Mesendoderm (in vitro differentiated cells): ENCODE measurements at regions not wholly inside any gene's neighbourhood (a gene's known extent, or its start where the extent isn't known, plus 50 kb on each side); places are given as distances from the start of the nearest gene placed in this dataset.

Source experiments
- DNase-seq: peaks from one replicate; pipeline ENCODE4 v3.0.0; 2013
- H2AK5ac ChIP-seq: 2 replicates; pipeline ENCODE4 v1.6.1; 2013; ENCODE audit warnings: low read length, inconsistent platforms
- H2BK120ac ChIP-seq: 2 replicates; pipeline ENCODE4 v1.6.1; 2013; ENCODE audit warnings: low read depth, mild to moderate bottlenecking, low read length, moderate library complexity, mixed read lengths
- H2BK15ac ChIP-seq: replicated peaks from 2 replicates; pipeline ENCODE4 v1.6.1; 2013; ENCODE audit warnings: low read depth, mild to moderate bottlenecking, moderate library complexity
- H2BK5ac ChIP-seq: 2 replicates; pipeline ENCODE4 v1.6.1; 2013; ENCODE audit warnings: low read length, inconsistent platforms
- H3K18ac ChIP-seq: 2 replicates; pipeline ENCODE4 v1.6.1; 2013; ENCODE audit warnings: mild to moderate bottlenecking, low read length, mixed read lengths
- H3K23ac ChIP-seq: one replicate; pipeline ENCODE4 v1.6.1; 2013; ENCODE audit warnings: low read length
- H3K27ac ChIP-seq: 2 replicates; pipeline ENCODE4 v1.5.1; 2013; ENCODE audit warnings: low read depth, mild to moderate bottlenecking, inconsistent platforms, low read length, moderate library complexity
- H3K27me3 ChIP-seq: 2 replicates; pipeline ENCODE4 v1.6.1; 2013; ENCODE audit warnings: low read length, control low read depth, mild to moderate bottlenecking, inconsistent platforms; ENCODE audit not compliant: insufficient read depth, poor library complexity
- H3K36me3 ChIP-seq: 2 replicates; pipeline ENCODE4 v1.6.1; 2013; ENCODE audit warnings: low read length, inconsistent platforms; ENCODE audit not compliant: control insufficient read depth, insufficient read depth
- H3K4ac ChIP-seq: one replicate; pipeline ENCODE4 v1.6.1; 2013; ENCODE audit warnings: low read depth, mild to moderate bottlenecking, low read length, moderate library complexity
- H3K4me1 ChIP-seq: 2 replicates; pipeline ENCODE4 v1.6.1; 2013; ENCODE audit warnings: low read depth, low read length, inconsistent platforms; ENCODE audit not compliant: control insufficient read depth
- H3K4me2 ChIP-seq: 2 replicates; pipeline ENCODE4 v1.6.1; 2013; ENCODE audit warnings: low read length
- H3K4me3 ChIP-seq: 2 replicates; pipeline ENCODE4 v1.5.1; 2013; ENCODE audit warnings: mild to moderate bottlenecking, low read length
- H3K56ac ChIP-seq: one replicate; pipeline ENCODE4 v1.6.1; 2013; ENCODE audit warnings: low read length
- H3K79me1 ChIP-seq: 2 replicates; pipeline ENCODE4 v1.6.1; 2013; ENCODE audit warnings: low read length, inconsistent platforms
- H3K79me2 ChIP-seq: 2 replicates; pipeline ENCODE4 v1.6.1; 2013; ENCODE audit warnings: mild to moderate bottlenecking, low read length; ENCODE audit not compliant: control insufficient read depth, insufficient read depth
- H3K9ac ChIP-seq: 2 replicates; pipeline ENCODE4 v1.6.1; 2013; ENCODE audit warnings: low read length, inconsistent platforms
- H4K5ac ChIP-seq: one replicate; pipeline ENCODE4 v1.6.1; 2013; ENCODE audit warnings: low read length
- H4K8ac ChIP-seq: one replicate; pipeline ENCODE4 v1.6.1; 2013; ENCODE audit warnings: low read depth, mild to moderate bottlenecking, control low read depth, low read length, moderate library complexity
- WGBS: extraction: QIAGEN DNeasy Blood & Tissue Kit; methylation state at CpG from one replicate; pipeline ENCODE4 v1.1.7; 2013; ENCODE audit warnings: low lambda C conversion rate, missing lambda C conversion rate; ENCODE audit not compliant: insufficient coverage; ENCODE audit errors: extremely low coverage; 5-methylcytosine and 5-hydroxymethylcytosine counted together

DNA sequence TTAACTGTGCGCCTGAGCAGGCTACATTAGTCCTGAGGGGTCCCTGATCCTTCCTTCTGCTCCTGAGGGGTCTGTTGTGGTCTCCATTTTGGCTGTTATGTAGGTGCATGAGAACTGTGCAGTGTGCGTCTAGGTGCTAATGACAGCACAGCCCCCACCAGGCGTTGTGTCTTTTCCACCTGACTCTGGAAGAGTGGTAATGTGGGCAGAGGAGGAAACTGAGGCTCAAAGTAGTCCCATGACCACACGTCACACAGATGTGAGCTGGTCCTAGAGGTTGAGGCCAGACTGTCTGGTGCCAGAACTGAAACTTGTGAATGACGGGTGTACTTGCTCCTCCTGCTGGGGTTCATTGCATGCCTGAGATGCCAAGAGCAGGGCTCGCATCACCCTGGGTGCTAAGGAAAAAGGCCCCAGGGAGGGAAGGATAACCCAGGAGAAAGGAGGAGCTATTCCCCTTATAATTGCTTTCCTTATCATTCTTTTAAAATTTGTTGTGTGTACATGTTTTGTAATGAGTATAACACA, 111.8 kb downstream of the SLC25A47 start:
- Histone ChIP-seq H3K4me2 (no peak overlapping the region), H3K18ac (no peak overlapping the region), H3K79me2 (no peaks in the 10 kb centered on the region), H2AK5ac (no peak overlapping the region), H4K8ac (no peak overlapping the region), H3K27me3 (no peaks in the 10 kb centered on the region), H2BK15ac (no peak overlapping the region), H3K36me3 (no peaks in the 10 kb centered on the region), H3K56ac (no peak overlapping the region), H3K23ac (no peak overlapping the region), H3K4ac (no peak overlapping the region), H3K27ac (no peak overlapping the region), H3K79me1 (no peaks in the 10 kb centered on the region), H3K4me1 (no peaks in the 10 kb centered on the region), H4K5ac (no peak overlapping the region), H3K9ac (no peak overlapping the region), H3K4me3 (no peak overlapping the region), H2BK5ac (no peak overlapping the region), H2BK120ac (no peak overlapping the region)
- WGBS = no CpG with 5 or more reads among the region's 6 CpGs
- no peak for DNase-seq

DNA sequence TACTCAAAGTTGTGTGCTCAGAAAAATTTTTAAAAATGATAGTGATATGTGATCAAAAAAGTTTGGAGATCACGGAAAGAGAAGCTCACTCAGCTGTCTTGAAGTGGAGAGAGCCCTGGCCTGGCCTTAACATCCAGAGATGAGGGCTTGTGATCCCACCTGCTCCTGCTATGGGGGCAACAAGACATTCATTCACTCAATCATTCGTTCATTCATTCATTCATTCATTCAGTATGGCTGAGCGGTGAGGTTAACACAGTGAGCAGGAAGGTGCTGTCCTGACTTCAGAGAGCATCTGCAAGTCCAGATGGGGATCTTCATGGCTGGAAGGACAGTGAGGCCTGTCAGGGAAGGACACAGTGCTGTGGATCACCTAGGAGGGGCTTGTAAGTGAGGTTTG, 112.3 kb downstream of the SLC25A47 start:
- H3K27ac ChIP-seq = no peak overlapping the region
- H3K4me3 ChIP-seq = no peak overlapping the region
- no peak overlapping the region for H2AK5ac ChIP-seq
- H3K56ac ChIP-seq = no peak overlapping the region
- no peaks in the 10 kb centered on the region for H3K4me1 ChIP-seq
- no peaks in the 10 kb centered on the region for H3K36me3 ChIP-seq
- no peak overlapping the region for H3K4ac ChIP-seq
- no peak overlapping the region for H3K9ac ChIP-seq
- no peak overlapping the region for H2BK5ac ChIP-seq
- no peaks in the 10 kb centered on the region for H3K79me2 ChIP-seq
- no peak overlapping the region for H3K23ac ChIP-seq
- no peaks in the 10 kb centered on the region for H3K79me1 ChIP-seq
- H3K27me3 ChIP-seq = no peaks in the 10 kb centered on the region
- no CpG with 5 or more reads among the region's 3 CpGs for WGBS
- H3K18ac ChIP-seq = no peak overlapping the region
- no peak overlapping the region for H4K8ac ChIP-seq
- no peak overlapping the region for H3K4me2 ChIP-seq
- H2BK120ac ChIP-seq = no peak overlapping the region
- no peak for DNase-seq
- no peak overlapping the region for H4K5ac ChIP-seq
- H2BK15ac ChIP-seq = no peak overlapping the region

GRCh38 chr14:100436745-100437406, 113.7 kb downstream of the SLC25A47 start:
- H3K27ac ChIP-seq = no peak overlapping the region
- H3K4me3 ChIP-seq = no peak overlapping the region
- no peak overlapping the region for H3K18ac ChIP-seq
- no peak overlapping the region for H2BK120ac ChIP-seq
- no peak overlapping the region for H3K23ac ChIP-seq
- H3K36me3 ChIP-seq = no peaks in the 10 kb centered on the region
- H2AK5ac ChIP-seq = no peak overlapping the region
- H3K9ac ChIP-seq = no peak overlapping the region
- H3K4ac ChIP-seq = no peak overlapping the region
- H3K56ac ChIP-seq = no peak overlapping the region
- H3K79me1 ChIP-seq = no peaks in the 10 kb centered on the region
- no peak overlapping the region for H2BK15ac ChIP-seq
- no peak overlapping the region for H3K4me2 ChIP-seq
- H3K79me2 ChIP-seq = no peaks in the 10 kb centered on the region
- H3K4me1 ChIP-seq = no peaks in the 10 kb centered on the region
- no peak overlapping the region for H2BK5ac ChIP-seq
- no peak overlapping the region for H4K5ac ChIP-seq
- no peak overlapping the region for H4K8ac ChIP-seq
- no CpG with 5 or more reads among the region's 7 CpGs for WGBS
- H3K27me3 ChIP-seq = no peaks in the 10 kb centered on the region
- DNase-seq = no peak

DNA sequence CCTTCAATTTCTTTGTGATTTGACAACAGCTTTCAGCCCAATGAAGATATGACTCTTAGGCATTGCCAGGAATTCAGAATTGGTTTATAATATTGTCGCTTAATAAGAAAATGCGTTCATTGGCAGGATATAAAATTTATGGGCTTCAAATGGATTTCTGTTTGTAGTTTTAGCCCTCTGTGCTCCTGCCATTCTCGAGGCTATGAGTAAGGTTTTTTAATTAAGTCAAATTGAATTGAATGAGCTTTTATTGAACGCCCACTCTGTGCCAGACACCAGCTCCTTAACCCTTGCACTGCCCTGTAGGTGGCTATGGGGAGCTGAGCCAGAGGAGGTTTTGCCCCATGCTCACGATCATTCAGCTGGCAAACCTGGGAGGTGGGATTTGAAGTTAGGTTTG, 115.1 kb downstream of the SLC25A47 start:
- no peak overlapping the region for H4K8ac ChIP-seq
- no CpG with 5 or more reads among the region's 5 CpGs for WGBS
- no peaks in the 10 kb centered on the region for H3K79me2 ChIP-seq
- no peaks in the 10 kb centered on the region for H3K4me1 ChIP-seq
- H2BK5ac ChIP-seq = no peak overlapping the region
- H3K23ac ChIP-seq = no peak overlapping the region
- DNase-seq = no peak
- H3K4me3 ChIP-seq = no peak overlapping the region
- no peak overlapping the region for H3K4me2 ChIP-seq
- H3K56ac ChIP-seq = no peak overlapping the region
- no peak overlapping the region for H4K5ac ChIP-seq
- no peaks in the 10 kb centered on the region for H3K79me1 ChIP-seq
- no peak overlapping the region for H3K18ac ChIP-seq
- no peak overlapping the region for H2BK15ac ChIP-seq
- no peaks in the 10 kb centered on the region for H3K27me3 ChIP-seq
- no peak overlapping the region for H2BK120ac ChIP-seq
- H3K4ac ChIP-seq = no peak overlapping the region
- H3K9ac ChIP-seq = no peak overlapping the region
- H3K36me3 ChIP-seq = no peaks in the 10 kb centered on the region
- no peak overlapping the region for H2AK5ac ChIP-seq
- H3K27ac ChIP-seq = no peak overlapping the region

- Histone ChIP-seq H3K27ac (no peak overlapping the region), H3K4me2 (no peak overlapping the region), H4K5ac (no peak overlapping the region), H3K56ac (no peak overlapping the region), H3K27me3 (no peaks in the 10 kb centered on the region), H2BK15ac (no peak overlapping the region), H2BK120ac (no peak overlapping the region), H3K4me1 (no peaks in the 10 kb centered on the region), H2BK5ac (no peak overlapping the region), H4K8ac (no peak overlapping the region), H3K4me3 (no peak overlapping the region), H2AK5ac (no peak overlapping the region), H3K18ac (no peak overlapping the region), H3K4ac (no peak overlapping the region), H3K36me3 (no peaks in the 10 kb centered on the region), H3K79me1 (no peaks in the 10 kb centered on the region), H3K23ac (no peak overlapping the region), H3K79me2 (no peaks in the 10 kb centered on the region), H3K9ac (no peak overlapping the region)
- WGBS = no CpG with 5 or more reads among the region's 10 CpGs
- no peak for DNase-seq
These were observed 115.8 kb downstream of the SLC25A47 start for GRCh38 chr14:100438678-100439592.
